Left kidney (tissue), 1 donor: ENCODE measurements at regions not wholly inside any gene's neighbourhood (a gene's known extent, or its start where the extent isn't known, plus 50 kb on each side); places are given as distances from the start of the nearest gene placed in this dataset.
"Not testable (repeated sequence)": the region's sequence is repeated elsewhere in the genome, so short reads cannot be mapped to it uniquely, and the experiment has no call there.

Source experiments
- DNase-seq: peaks from one replicate; pipeline ENCODE4 v3.0.0-alpha.2; 2013

GRCh38 chr3:109804697-109805096 is 467.4 kb upstream of the DPPA4 start:
- no peak for DNase-seq

DNA sequence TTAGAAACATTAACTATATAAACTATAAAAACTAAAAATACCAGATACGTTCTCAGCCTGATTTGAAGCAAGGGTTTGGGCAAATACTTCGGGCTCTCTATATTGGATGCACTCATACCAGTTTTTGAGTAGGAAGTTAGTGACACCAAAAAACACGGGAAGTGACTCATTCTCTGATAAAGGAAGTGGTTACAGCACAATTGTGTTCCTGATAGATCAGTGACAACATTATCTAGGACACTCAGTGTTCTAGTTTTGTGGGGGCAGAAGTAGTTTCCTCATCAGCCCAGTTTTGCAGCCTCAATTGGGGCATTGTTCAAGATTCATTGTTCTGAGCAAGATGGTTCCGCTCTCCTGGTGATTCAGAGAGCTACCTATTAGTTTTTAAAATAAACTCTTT is 469.6 kb upstream of the DPPA4 start:
- DNase-seq: no peak

- DNase-seq: no peak
Measured at GRCh38 chr3:109809513-109809912, 472.2 kb upstream of the DPPA4 start.

DNA sequence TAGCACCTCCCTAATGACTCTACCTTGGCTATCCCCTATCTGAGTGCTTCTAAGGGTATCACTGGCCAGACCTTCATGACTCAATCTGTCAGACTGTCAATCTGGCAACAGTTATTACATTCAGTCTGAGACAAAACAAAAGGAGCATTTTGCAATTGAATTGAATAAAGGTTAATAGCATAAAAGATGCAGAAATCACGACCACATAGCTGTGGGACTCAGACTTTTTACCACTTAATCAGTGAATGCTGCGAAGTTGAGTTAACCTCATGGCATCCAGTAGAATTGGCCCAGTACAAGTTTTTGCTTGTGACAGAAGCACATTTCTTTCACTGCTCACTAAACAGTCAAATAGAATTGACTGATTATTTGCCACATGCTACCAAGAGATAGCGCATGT is 480.7 kb upstream of the DPPA4 start:
- no peak for DNase-seq

GRCh38 chr3:109819734-109820133 is 482.4 kb upstream of the DPPA4 start:
- DNase-seq: peak; percentile 11

DNA sequence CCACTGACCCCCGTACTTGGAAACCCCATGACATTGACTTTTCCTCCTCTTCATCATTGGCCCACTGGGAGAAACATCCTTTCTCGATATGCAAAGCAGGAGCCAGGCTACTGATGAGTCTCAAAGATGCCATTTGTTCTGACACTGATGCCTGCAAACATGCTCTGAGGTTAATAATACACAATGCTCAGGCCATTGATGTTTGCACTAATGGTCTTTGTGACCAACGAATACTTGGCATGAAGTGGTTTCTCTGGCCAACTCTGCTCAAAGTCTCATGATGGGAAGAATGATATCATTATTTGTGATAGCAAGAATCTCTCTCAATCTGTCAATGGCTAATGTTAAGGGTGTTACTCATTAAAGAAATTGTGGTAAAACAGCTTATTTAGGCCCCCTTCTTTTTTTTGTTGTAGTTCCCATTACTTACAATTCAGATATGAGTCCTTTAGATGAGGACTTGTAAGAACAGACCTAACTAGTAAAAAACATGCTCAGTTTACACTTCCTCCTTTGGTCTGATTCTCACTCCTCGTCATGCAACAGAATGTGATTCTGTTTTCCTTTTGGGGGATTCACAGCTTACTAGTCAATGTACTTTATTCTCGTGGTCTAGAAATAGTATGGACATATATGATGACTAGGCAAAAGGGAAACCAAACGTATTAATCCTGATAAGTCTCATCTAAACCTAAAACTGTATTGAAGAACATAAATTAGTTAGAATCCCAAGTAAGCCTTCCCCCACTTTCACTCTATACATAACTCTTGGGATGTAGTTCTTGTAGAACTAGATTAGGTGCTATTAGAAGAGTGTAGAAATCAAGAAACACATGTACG is 488.8 kb upstream of the DPPA4 start:
- no peak for DNase-seq

GRCh38 chr3:109831403-109831802 is 494.1 kb upstream of the DPPA4 start:
- DNase-seq: no peak

- DNase-seq: no peak
Measured at GRCh38 chr3:109835958-109836357, 498.6 kb upstream of the DPPA4 start.

GRCh38 chr3:109851854-109852253 is 514.5 kb upstream of the DPPA4 start:
- DNase-seq: no peak

GRCh38 chr3:109852283-109852682 is 514.9 kb upstream of the DPPA4 start:
- DNase-seq: no peak

GRCh38 chr3:109853077-109853731 is 515.9 kb upstream of the DPPA4 start:
- DNase-seq: no peak

- DNase-seq: no peak
Measured at GRCh38 chr3:109863701-109864100, 526.4 kb upstream of the DPPA4 start.

GRCh38 chr3:109864452-109864851 is 527.1 kb upstream of the DPPA4 start:
- no peak for DNase-seq

GRCh38 chr3:109869586-109869985 is 532.2 kb upstream of the DPPA4 start:
- no peak for DNase-seq

DNA sequence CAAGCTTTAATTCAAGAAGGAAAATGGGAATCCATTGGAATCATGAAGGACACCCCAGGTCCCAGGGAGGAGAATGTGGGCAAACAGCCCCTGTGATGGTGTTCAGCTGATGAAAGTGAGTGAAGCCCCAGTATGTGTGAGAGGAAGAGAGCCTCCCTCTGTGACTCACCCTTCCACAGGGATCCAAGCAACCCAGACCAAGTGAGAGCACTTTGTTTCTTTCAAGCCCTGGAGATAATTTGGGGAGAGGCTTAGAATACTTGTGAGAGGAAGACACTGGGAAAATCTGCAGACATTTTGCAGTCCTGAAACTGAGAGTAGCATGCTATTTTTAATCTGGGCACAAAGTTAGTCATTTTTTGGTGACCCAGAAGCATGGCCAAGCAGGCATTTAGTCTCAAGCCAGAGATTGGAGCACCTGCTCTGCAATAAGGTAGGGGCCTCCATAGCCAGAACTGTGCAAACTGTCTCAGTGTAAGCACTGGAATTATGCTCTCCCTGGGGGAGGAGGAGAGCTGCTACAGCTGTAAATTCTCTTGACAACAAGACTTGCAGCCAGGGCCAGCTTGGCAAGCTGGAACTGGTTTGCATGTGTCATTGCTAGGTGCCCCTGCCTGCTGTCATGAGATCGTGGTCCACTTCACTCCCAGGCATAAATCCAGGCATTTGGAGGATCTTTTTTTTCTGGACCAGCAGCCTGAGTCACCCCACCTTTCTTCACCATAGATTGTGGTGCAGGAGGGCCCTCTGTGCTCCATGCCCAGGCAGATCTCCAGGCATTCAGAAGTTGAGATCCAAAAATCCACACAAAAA is 537.8 kb upstream of the DPPA4 start:
- no peak for DNase-seq

DNA sequence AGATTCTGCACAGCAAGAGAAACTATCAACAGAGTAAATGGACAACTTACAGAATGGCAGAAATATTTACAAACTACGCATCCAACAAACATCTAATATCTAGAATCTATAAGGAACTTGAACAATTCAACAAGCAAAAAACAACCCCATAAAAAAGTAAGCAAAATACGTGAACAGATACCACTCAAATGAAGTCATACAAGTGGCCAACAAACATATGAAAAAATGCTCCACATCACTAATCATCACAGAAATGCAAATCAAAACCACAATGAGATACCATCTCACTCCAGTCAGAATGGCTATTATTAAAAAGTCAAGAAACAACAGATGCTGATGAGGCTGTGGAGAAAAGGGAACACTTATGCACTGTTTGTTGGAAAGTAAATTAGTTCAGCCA is 540.3 kb upstream of the DPPA4 start:
- not testable (repeated sequence) for DNase-seq

- no peak for DNase-seq
Measured at GRCh38 chr3:109882144-109882543, 544.8 kb upstream of the DPPA4 start.

- DNase-seq: no peak
Measured at GRCh38 chr3:109887293-109887692, 549.9 kb upstream of the DPPA4 start.

DNA sequence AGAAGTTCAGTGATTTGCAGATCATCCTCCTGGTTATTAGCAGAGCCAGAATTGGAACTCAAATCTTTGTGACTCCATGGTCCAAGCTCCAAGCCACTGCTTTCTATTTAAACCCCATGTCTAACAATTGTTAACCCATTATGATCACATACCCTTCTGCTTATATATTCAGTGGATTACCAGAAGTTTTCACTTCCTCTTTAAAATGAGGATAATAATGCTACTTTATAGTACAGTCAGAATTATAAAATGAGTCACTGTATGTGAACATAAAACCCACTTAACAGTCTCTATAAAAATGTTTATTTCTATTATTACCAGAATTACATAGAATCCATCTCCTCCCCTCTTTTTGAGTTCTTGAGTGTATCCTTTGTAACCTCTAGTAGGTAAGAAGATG is 550.7 kb upstream of the DPPA4 start:
- DNase-seq: no peak

DNA sequence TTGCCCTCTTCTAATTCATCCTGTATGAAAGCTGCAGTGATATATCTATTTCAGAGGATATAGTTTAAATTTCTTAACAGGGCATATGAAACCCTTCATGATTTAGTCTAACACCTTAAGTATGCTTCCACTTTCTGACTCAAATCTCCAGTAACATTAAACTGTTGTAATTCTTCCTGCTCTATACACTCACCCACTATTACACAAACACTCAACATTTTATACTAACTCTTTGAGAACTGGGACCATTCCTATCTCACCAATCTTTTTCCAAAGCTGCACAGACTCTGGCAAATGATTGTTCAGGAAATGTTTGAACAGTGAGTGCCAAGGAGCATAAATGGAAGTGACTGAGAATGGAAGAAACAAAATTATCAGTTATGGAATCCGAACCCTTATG is 560.4 kb upstream of the DPPA4 start:
- DNase-seq: no peak

GRCh38 chr3:109899925-109900324 is 562.6 kb upstream of the DPPA4 start:
- no peak for DNase-seq

DNA sequence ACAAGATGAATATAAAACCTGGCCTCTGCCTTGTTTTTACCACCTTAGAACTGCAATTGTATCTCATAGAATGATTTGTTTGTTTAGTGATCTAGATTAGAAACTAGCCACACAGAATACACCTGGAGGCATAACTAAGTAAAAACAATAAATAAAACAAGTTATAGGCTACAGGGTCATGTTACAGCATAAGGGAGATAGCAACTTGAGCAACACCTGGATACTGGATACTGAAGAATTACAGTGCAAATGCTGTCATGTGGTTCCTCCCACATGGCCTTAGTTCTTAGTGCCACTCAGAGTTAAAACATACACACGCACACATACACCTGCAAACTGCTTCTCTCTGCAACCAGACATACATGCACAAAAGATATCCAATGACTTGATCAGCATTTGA is 563.4 kb upstream of the DPPA4 start:
- DNase-seq: no peak

- no peak for DNase-seq
Measured at GRCh38 chr3:109902549-109902948, 565.2 kb upstream of the DPPA4 start.
